HG03064 (cell line): ENCODE measurements at regions not wholly inside any gene's neighbourhood (a gene's known extent, or its start where the extent isn't known, plus 50 kb on each side); places are given as distances from the start of the nearest gene placed in this dataset.

Experiments used
- ATAC-seq: cut with Tn5 transposase; IDR thresholded peaks from one replicate; pipeline ENCODE4 v1.9.1; 2021; ENCODE audit warnings: low read depth; ENCODE audit not compliant: unreplicated experiment

GRCh38 chr16:73549984-73550631, 502.2 kb upstream of the ZFHX3 start:
- ATAC-seq, result no peak

- ATAC-seq, result no peak
These were observed 499.9 kb upstream of the ZFHX3 start for GRCh38 chr16:73547552-73548403.

GRCh38 chr16:73546341-73546845, 498.5 kb upstream of the ZFHX3 start:
- no peak for ATAC-seq

DNA sequence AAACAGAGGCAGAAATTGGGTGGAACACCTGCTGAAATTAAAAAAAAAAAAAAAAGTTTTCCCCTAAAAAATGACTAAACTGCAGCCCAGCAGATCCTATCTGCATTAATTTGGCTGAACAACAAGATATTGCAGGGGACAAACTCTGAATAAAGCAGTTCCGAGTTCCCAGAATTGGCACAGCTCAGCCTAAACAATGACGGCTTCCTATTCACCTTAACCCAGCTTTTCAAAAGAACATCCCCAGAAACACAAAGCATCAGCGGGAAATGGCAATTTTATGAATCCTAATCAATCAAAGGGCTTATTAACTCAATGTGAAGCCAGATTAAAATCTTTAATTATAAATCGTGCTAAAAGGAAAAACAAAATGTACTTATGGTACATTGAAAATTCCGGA, 497.8 kb upstream of the ZFHX3 start:
- ATAC-seq, result no peak

DNA sequence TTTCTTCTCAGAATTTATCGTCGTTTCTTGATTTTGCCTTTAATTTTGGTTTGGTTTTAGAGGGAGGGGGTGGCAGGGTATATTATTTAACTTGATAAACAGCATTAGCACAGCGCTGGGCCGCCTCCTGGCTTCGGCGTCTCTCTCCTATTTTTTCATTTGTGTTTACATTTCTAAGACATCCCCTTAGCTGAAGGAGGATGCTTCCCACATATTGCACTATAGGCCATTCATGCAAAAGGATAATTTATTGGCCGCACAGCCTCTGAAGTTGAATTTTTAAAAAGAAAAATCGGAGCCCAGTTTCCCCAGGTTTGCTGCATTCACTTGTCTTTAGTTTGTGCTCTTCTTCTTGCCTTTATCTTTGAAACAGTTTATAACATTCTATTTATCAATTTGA, 497.4 kb upstream of the ZFHX3 start:
- ATAC-seq, result no peak

- no peak for ATAC-seq
These were observed 496.9 kb upstream of the ZFHX3 start for GRCh38 chr16:73544826-73545225.

DNA sequence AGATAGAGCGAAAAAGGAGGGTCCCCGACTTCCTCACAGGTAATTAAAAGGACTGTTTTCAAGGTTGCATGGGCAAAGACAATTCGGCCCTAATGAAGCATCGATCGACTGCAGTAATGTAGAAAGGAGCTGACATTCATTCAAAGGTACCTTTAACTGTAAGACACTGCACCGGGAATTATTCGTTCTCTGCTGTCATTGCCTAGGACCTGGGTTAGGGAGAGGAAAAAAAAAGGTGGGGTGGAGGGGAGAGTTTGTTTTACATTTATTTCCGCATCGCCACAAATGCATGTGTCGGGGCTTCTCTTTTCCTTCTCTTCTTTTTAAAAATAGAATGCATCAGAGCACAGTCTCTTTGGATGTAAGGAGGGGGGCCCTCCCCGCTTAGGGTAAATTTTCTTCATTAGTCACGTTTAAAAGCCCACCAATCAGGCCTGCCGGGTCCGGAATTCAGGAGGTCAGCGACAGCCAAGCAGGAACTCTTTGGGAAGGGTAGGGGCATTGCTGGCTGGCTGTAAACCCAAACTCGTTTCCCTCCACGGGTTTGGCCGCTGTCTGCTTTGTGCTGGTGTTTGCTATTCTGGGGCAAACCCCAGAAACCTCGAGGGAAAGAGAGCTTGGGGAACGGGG, 496.2 kb upstream of the ZFHX3 start:
- no peak for ATAC-seq

- no peak for ATAC-seq
These were observed 495.5 kb upstream of the ZFHX3 start for GRCh38 chr16:73543331-73543969.

- no peak for ATAC-seq
These were observed 495.0 kb upstream of the ZFHX3 start for GRCh38 chr16:73542885-73543284.

- no peak for ATAC-seq
These were observed 490.0 kb upstream of the ZFHX3 start for GRCh38 chr16:73537921-73538320.

DNA sequence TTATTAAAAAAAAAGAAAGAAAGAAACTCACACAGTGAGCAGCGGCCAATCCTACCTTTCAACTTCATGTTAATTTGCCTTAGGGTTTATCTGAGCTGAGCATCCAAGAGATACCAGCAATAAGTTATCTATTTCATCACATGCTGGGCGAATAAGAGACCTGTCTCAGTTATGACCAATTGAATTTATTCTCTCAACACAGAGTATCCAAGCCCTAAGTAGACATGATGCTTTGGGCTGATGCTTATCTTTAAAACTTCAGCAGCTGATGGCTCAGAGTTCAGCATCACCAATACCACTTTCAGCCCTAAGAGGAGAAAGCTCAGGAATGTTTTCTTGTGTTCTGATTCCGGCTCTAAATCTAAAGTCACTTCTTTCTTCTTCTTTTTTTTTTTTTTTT, 489.0 kb upstream of the ZFHX3 start:
- ATAC-seq, result no peak

- ATAC-seq, result no peak
These were observed 483.1 kb upstream of the ZFHX3 start for GRCh38 chr16:73531021-73531420.

GRCh38 chr16:73530529-73530928, 482.6 kb upstream of the ZFHX3 start:
- no peak for ATAC-seq

DNA sequence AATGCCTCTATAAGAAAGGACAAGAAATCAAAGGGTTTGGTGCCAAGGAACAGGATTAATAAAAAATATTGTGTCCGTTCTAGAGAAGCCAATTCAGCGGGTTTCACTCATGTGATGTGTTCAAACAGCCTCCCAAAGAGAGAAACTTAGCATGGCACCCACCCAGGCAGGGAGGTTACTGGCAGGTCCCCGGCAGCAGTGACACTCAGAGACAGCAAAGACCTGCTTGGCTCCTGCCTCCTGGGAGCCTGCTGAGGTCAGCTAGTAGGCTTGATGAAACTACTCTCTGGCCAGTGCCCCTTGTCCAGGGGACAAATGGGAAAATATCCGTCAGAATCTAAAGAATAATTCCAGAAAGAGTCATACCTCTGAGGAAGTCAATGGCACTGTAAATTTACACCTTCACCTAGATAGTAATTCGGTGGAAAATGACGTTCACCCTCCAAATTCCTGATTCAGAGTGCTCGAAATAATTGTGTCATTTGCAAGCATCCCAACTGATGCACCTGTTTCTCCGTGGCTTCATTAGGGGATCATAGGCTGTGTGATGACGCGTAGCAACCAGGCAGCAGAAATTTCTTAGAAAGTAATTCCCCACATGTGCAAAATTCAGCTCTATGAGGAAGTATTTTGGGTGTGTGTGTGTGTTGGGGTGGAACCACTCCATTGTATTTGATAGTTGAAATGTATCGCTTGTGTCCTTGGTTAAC, 481.5 kb upstream of the ZFHX3 start:
- no peak for ATAC-seq

DNA sequence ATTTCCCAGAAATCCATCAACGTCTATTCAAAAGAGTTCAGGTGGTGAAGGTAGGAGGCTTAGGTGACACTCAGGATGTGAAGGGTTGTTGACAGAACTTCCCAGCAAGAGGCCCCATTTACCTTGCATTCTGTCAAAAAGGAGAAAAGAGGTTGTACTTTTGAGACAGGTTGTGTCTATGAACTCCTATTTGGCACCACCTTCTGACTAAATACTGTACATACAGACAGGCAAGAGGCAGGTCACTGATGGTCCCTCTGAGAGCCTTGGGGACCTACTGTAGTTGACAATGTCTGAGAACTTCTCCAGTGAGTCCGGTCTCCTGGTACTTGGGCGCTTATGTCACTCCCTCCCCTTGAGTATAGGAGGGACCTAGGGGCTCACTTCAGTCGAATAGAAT, 479.3 kb upstream of the ZFHX3 start:
- no peak for ATAC-seq

- no peak for ATAC-seq
These were observed 478.3 kb upstream of the ZFHX3 start for GRCh38 chr16:73526011-73526804.

DNA sequence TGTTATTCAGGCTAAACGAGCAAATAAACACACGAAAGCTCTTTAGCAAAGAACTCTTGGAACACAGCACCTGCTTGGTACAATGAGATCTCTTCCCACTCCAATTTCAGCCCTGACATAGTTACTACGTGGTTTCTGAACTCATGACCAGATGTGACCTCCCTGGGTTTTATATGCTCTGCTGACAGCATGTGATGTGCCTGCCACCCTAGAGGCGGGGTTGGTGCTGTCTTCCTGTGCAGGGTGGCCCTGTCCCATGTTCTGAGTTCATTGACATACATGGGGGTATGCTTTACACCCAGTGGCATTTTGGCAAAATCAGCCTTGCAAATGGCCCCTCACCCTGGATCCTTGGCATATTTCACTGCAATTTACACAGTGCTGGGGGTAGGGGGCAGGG, 475.3 kb upstream of the ZFHX3 start:
- no peak for ATAC-seq

GRCh38 chr16:73521499-73521898, 473.6 kb upstream of the ZFHX3 start:
- ATAC-seq, result no peak

DNA sequence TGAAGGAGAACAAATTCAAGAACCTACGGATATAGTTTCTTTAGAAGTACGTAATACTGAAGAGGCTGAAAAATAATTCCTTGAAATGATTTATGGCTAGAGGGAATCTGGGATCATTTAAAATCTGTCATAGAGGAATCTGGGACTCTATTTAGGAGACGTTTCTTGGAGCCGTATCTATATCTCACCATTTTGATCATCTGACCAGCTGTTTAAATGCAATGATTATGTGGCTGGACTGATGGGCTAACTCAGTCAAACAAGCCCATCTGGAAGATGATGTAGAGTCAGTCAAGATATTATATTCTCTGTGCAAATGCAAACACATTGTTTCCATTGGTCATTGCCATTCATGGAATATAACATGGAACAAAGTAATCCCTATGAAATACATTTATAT, 467.7 kb upstream of the ZFHX3 start:
- no peak for ATAC-seq

GRCh38 chr16:73510852-73511251, 462.9 kb upstream of the ZFHX3 start:
- no peak for ATAC-seq
